ENCODE measurements at regions not wholly inside any gene's neighbourhood (a gene's known extent, or its start where the extent isn't known, plus 50 kb on each side); places are given as distances from the start of the nearest gene placed in this dataset.

DNA sequence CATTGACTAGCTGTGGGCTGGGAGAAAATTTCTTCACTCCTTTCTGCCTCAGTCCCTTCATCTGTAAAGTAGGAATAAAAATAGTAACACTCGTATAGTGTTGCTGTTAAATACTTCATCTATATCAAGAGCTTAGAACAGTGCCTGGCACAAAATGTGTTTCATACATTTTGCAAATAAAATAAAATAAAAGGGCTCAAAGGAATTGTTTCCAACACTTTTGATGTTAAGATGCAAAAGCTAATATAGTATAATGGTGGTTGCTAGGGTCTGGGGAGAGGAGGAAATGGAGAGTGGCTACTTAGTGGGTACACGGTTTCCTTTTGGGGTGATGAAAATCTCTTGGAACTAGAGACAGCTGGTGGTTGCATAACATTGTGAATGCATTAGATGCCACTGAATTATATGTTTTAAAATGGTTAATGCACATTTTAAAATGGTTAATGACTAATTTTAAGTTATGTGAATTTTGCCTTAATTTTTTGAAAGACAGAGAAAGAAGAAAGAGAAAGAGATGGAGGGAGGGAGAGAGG lies 542.1 kb upstream of the ID2 start:
- Histone ChIP-seq H2BK15ac (ENCODE audit: low read length) (no peak overlapping the region), H4K8ac (ENCODE audit: low read depth, low read length) (no peak overlapping the region), H3K36me3 (replicated peaks in 1 of 2; ENCODE audit: control insufficient read depth in 2 of 2, insufficient read depth in 2 of 2, low read length in 2 of 2) (no peaks in the 10 kb centered on the region), H2AK5ac (ENCODE audit: low read depth, low read length) (no peak overlapping the region), H4K91ac (ENCODE audit: low read depth, low read length, poor library complexity) (no peak overlapping the region), H3K4me3 (ENCODE audit: low read length in 2 of 2) (no peak overlapping the region), H2AFZ (ENCODE audit: low read length) (no peak overlapping the region), H3K27ac (replicated peaks; ENCODE audit: low read length) (no peak overlapping the region), H3K79me1 (ENCODE audit: low read depth, low read length) (no peaks in the 10 kb centered on the region), H3K4me1 (ENCODE audit: control insufficient read depth in 2 of 2, insufficient read depth in 1 of 2, low read depth in 1 of 2, low read length in 2 of 2) (no peaks in the 10 kb centered on the region), H3K18ac (ENCODE audit: low read length) (no peak overlapping the region), H2BK12ac (ENCODE audit: low read length) (no peak overlapping the region), H3K23ac (ENCODE audit: low read depth, low read length, poor library complexity) (no peak overlapping the region), H3K9ac (ENCODE audit: low read depth, low read length, poor library complexity) (no peak overlapping the region), H3K4ac (ENCODE audit: low read length) (no peak overlapping the region), H3K14ac (ENCODE audit: low read length) (no peak overlapping the region), H3K9me3 (replicated peaks in 1 of 2; ENCODE audit: control insufficient read depth in 2 of 2, insufficient read depth in 1 of 2, low read depth in 1 of 2, low read length in 2 of 2) (no peaks in the 10 kb centered on the region), H3K4me2 (ENCODE audit: insufficient read depth, low read length, poor library complexity, severe bottlenecking) (no peak overlapping the region), H3K27me3 (ENCODE audit: control insufficient read depth in 3 of 3, insufficient read depth in 3 of 3, low read depth in 1 of 3, low read length in 3 of 3) (no peaks in the 10 kb centered on the region), H2BK120ac (ENCODE audit: low read depth, low read length) (no peak overlapping the region), H2BK5ac (ENCODE audit: low read length) (no peak overlapping the region)
- no CpG with 5 or more reads among the region's 2 CpGs for WGBS, 2 donors (ENCODE audit: extremely low coverage in 2 of 2, insufficient read length in 2 of 2, insufficient replicate concordance in 1 of 2)
- no peak for DNase-seq (ENCODE audit: low spot score)

- H3K23ac ChIP-seq (ENCODE audit: low read depth, low read length, poor library complexity) = no peak overlapping the region
- no peak for DNase-seq (ENCODE audit: low spot score)
- H2AK5ac ChIP-seq (ENCODE audit: low read depth, low read length) = no peak overlapping the region
- H3K14ac ChIP-seq (ENCODE audit: low read length) = no peak overlapping the region
- H3K4ac ChIP-seq (ENCODE audit: low read length) = no peak overlapping the region
- WGBS, 2 donors (ENCODE audit: extremely low coverage in 2 of 2, insufficient read length in 2 of 2, insufficient replicate concordance in 1 of 2) = no CpG with 5 or more reads among the region's 5 CpGs
- H3K9me3 ChIP-seq (replicated peaks in 1 of 2; ENCODE audit: control insufficient read depth in 2 of 2, insufficient read depth in 1 of 2, low read depth in 1 of 2, low read length in 2 of 2) = no peaks in the 10 kb centered on the region
- no peaks in the 10 kb centered on the region for H3K27me3 ChIP-seq (ENCODE audit: control insufficient read depth in 3 of 3, insufficient read depth in 3 of 3, low read depth in 1 of 3, low read length in 3 of 3)
- no peak overlapping the region for H3K9ac ChIP-seq (ENCODE audit: low read depth, low read length, poor library complexity)
- no peak overlapping the region for H3K27ac ChIP-seq (replicated peaks; ENCODE audit: low read length)
- H2BK5ac ChIP-seq (ENCODE audit: low read length) = no peak overlapping the region
- no peaks in the 10 kb centered on the region for H3K4me1 ChIP-seq (ENCODE audit: control insufficient read depth in 2 of 2, insufficient read depth in 1 of 2, low read depth in 1 of 2, low read length in 2 of 2)
- no peak overlapping the region for H2BK12ac ChIP-seq (ENCODE audit: low read length)
- no peak overlapping the region for H4K8ac ChIP-seq (ENCODE audit: low read depth, low read length)
- H3K36me3 ChIP-seq (replicated peaks in 1 of 2; ENCODE audit: control insufficient read depth in 2 of 2, insufficient read depth in 2 of 2, low read length in 2 of 2) = no peaks in the 10 kb centered on the region
- H3K79me1 ChIP-seq (ENCODE audit: low read depth, low read length) = no peaks in the 10 kb centered on the region
- no peak overlapping the region for H2BK15ac ChIP-seq (ENCODE audit: low read length)
- no peak overlapping the region for H3K4me3 ChIP-seq (ENCODE audit: low read length in 2 of 2)
- H3K18ac ChIP-seq (ENCODE audit: low read length) = no peak overlapping the region
- no peak overlapping the region for H4K91ac ChIP-seq (ENCODE audit: low read depth, low read length, poor library complexity)
- H2BK120ac ChIP-seq (ENCODE audit: low read depth, low read length) = no peak overlapping the region
- H3K4me2 ChIP-seq (ENCODE audit: insufficient read depth, low read length, poor library complexity, severe bottlenecking) = no peak overlapping the region
- H2AFZ ChIP-seq (ENCODE audit: low read length) = no peak overlapping the region
These were observed 540.7 kb upstream of the ID2 start for GRCh38 chr2:8141079-8141707.

GRCh38 chr2:8141780-8142179 lies 540.1 kb upstream of the ID2 start:
- Histone ChIP-seq H3K23ac (ENCODE audit: low read depth, low read length, poor library complexity) (no peak overlapping the region), H3K27me3 (ENCODE audit: control insufficient read depth in 3 of 3, insufficient read depth in 3 of 3, low read depth in 1 of 3, low read length in 3 of 3) (no peaks in the 10 kb centered on the region), H3K9me3 (replicated peaks in 1 of 2; ENCODE audit: control insufficient read depth in 2 of 2, insufficient read depth in 1 of 2, low read depth in 1 of 2, low read length in 2 of 2) (no peaks in the 10 kb centered on the region), H3K9ac (ENCODE audit: low read depth, low read length, poor library complexity) (no peak overlapping the region), H4K8ac (ENCODE audit: low read depth, low read length) (no peak overlapping the region), H2BK5ac (ENCODE audit: low read length) (no peak overlapping the region), H2BK120ac (ENCODE audit: low read depth, low read length) (no peak overlapping the region), H3K4me2 (ENCODE audit: insufficient read depth, low read length, poor library complexity, severe bottlenecking) (no peak overlapping the region), H2AK5ac (ENCODE audit: low read depth, low read length) (no peak overlapping the region), H4K91ac (ENCODE audit: low read depth, low read length, poor library complexity) (no peak overlapping the region), H3K14ac (ENCODE audit: low read length) (no peak overlapping the region), H3K79me1 (ENCODE audit: low read depth, low read length) (no peaks in the 10 kb centered on the region), H3K4ac (ENCODE audit: low read length) (no peak overlapping the region), H3K36me3 (replicated peaks in 1 of 2; ENCODE audit: control insufficient read depth in 2 of 2, insufficient read depth in 2 of 2, low read length in 2 of 2) (no peaks in the 10 kb centered on the region), H3K4me3 (ENCODE audit: low read length in 2 of 2) (no peak overlapping the region), H3K18ac (ENCODE audit: low read length) (no peak overlapping the region), H2BK12ac (ENCODE audit: low read length) (no peak overlapping the region), H2BK15ac (ENCODE audit: low read length) (no peak overlapping the region), H3K4me1 (ENCODE audit: control insufficient read depth in 2 of 2, insufficient read depth in 1 of 2, low read depth in 1 of 2, low read length in 2 of 2) (no peaks in the 10 kb centered on the region), H3K27ac (replicated peaks; ENCODE audit: low read length) (no peak overlapping the region), H2AFZ (ENCODE audit: low read length) (no peak overlapping the region)
- DNase-seq (ENCODE audit: low spot score) = no peak
- no CpG with 5 or more reads among the region's 6 CpGs for WGBS, 2 donors (ENCODE audit: extremely low coverage in 2 of 2, insufficient read length in 2 of 2, insufficient replicate concordance in 1 of 2)

DNA sequence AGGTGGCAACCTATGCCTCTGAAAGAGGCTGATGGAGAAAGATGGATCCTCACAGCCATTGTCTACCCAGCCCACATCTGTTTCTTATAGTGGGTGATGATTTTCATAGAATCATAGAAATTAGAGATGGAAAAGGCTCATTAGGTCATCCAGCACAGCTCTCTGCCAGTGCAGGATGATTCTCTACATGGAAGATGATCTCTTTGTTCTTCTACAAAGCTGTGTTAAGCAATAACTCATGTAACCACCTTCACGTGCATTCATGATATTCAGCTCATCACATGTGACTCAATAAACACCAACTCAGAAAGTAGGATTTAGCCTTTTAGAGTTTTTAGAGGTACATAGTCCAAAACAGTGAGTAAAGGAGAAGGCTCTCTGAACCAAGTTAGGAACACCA lies 539.4 kb upstream of the ID2 start:
- Histone ChIP-seq H3K27ac (replicated peaks; ENCODE audit: low read length) (no peak overlapping the region), H2AFZ (ENCODE audit: low read length) (no peak overlapping the region), H3K36me3 (replicated peaks in 1 of 2; ENCODE audit: control insufficient read depth in 2 of 2, insufficient read depth in 2 of 2, low read length in 2 of 2) (no peaks in the 10 kb centered on the region), H3K9ac (ENCODE audit: low read depth, low read length, poor library complexity) (no peak overlapping the region), H2BK12ac (ENCODE audit: low read length) (no peak overlapping the region), H3K27me3 (ENCODE audit: control insufficient read depth in 3 of 3, insufficient read depth in 3 of 3, low read depth in 1 of 3, low read length in 3 of 3) (no peaks in the 10 kb centered on the region), H4K8ac (ENCODE audit: low read depth, low read length) (no peak overlapping the region), H4K91ac (ENCODE audit: low read depth, low read length, poor library complexity) (no peak overlapping the region), H3K79me1 (ENCODE audit: low read depth, low read length) (no peaks in the 10 kb centered on the region), H3K23ac (ENCODE audit: low read depth, low read length, poor library complexity) (no peak overlapping the region), H3K4me2 (ENCODE audit: insufficient read depth, low read length, poor library complexity, severe bottlenecking) (no peak overlapping the region), H3K4me1 (ENCODE audit: control insufficient read depth in 2 of 2, insufficient read depth in 1 of 2, low read depth in 1 of 2, low read length in 2 of 2) (no peaks in the 10 kb centered on the region), H2BK5ac (ENCODE audit: low read length) (no peak overlapping the region), H3K18ac (ENCODE audit: low read length) (no peak overlapping the region), H3K14ac (ENCODE audit: low read length) (no peak overlapping the region), H2BK120ac (ENCODE audit: low read depth, low read length) (no peak overlapping the region), H2AK5ac (ENCODE audit: low read depth, low read length) (no peak overlapping the region), H3K4me3 (ENCODE audit: low read length in 2 of 2) (no peak overlapping the region), H2BK15ac (ENCODE audit: low read length) (no peak overlapping the region), H3K9me3 (replicated peaks in 1 of 2; ENCODE audit: control insufficient read depth in 2 of 2, insufficient read depth in 1 of 2, low read depth in 1 of 2, low read length in 2 of 2) (no peaks in the 10 kb centered on the region), H3K4ac (ENCODE audit: low read length) (no peak overlapping the region)
- DNase-seq (ENCODE audit: low spot score) = no peak
- no CpG with 5 or more reads among the region's 1 CpG for WGBS, 2 donors (ENCODE audit: extremely low coverage in 2 of 2, insufficient read length in 2 of 2, insufficient replicate concordance in 1 of 2)

Data from neuronal stem cell (in vitro differentiated cells).